ENCODE measurements at regions not wholly inside any gene's neighbourhood (a gene's known extent, or its start where the extent isn't known, plus 50 kb on each side); places are given as distances from the start of the nearest gene placed in this dataset.

DNA sequence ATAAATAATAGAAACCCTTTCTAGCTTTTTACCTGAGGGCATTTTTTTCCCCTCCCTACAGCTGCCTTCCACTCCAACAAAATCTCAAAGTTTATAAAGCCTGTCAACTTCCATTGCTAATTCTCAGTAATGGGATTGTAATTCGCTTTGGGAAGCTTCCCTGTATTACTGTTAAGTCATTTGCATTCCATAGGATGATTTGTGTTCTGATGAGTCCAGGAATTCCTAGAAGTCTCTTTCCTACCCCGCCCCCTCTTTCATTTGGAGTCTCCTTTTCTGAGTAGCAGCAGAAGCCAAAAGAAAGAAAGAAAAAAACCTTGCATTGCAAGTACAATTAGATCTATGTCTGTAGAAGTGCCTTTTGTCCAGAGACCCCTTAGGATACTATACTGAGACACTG lies 1033.3 kb downstream of the IGSF11 start:
- no peak overlapping the region for H3K27ac ChIP-seq (ENCODE audit: low read length)
- H3K27me3 ChIP-seq (ENCODE audit: insufficient read depth, low read length), result peaks cover 21% of the 10 kb centered on the region
- no peaks in the 10 kb centered on the region for H3K36me3 ChIP-seq (ENCODE audit: insufficient read depth, low read depth, low read length)
- H3K9me3 ChIP-seq (ENCODE audit: insufficient read depth, low read depth, low read length), result no peaks in the 10 kb centered on the region
- peaks cover 4% of the 10 kb centered on the region; the same call in 1 of the 2 replicates for H3K4me1 ChIP-seq (ENCODE audit: insufficient read depth, low read length)
- no peak overlapping the region for H3K4me3 ChIP-seq (ENCODE audit: low read length)
- no peak overlapping the region for H3K9ac ChIP-seq (ENCODE audit: low read depth, low read length)

DNA sequence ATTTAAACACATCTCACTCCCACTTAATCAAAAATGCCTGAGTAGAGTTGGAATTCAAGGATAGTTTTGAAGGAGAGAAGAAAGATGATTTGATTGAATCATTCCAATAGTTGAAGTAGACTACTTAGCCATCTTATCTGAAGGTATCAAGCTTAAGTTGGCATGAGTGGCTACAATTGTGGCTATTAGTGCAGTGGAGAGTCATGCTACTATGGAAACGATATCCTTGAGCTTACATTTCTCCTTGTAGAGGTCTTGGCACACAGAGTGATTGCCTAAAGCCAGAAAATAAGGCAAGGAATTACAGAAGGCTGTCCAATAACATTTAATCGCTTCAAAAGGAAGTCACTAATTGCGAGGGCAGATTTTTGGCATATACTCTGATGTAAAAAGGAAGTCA lies 1022.7 kb downstream of the IGSF11 start:
- no peaks in the 10 kb centered on the region for H3K36me3 ChIP-seq (ENCODE audit: insufficient read depth, low read depth, low read length)
- no peaks in the 10 kb centered on the region for H3K27me3 ChIP-seq (ENCODE audit: insufficient read depth, low read length)
- H3K9me3 ChIP-seq (ENCODE audit: insufficient read depth, low read depth, low read length), result no peaks in the 10 kb centered on the region; the same call in 1 of the 2 replicates
- H3K9ac ChIP-seq (ENCODE audit: low read depth, low read length), result no peak overlapping the region
- H3K4me1 ChIP-seq (ENCODE audit: insufficient read depth, low read length), result no peaks in the 10 kb centered on the region
- H3K4me3 ChIP-seq (ENCODE audit: low read length), result no peak overlapping the region
- H3K27ac ChIP-seq (ENCODE audit: low read length), result no peak overlapping the region

DNA sequence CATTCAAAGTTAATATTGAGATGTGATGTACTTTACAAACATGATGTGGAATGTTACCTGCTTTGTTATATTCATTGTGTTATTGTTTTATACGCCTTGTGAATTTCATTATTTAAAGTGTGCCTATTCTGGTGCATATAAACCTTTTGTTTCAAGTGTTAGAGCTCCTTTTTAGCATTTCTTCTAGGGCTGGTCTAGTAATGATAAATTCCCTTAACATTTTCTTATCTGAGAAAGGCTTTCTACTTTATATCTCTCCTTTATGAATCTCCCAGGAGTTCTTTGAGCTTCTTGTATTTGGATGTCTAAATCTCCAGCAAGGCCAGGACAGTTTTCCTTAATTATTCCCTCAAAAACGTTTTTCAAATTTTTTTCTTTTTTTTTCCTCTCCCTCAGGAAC lies 1005.6 kb downstream of the IGSF11 start:
- H3K9ac ChIP-seq (ENCODE audit: low read depth, low read length), result no peak overlapping the region
- no peak overlapping the region for H3K27ac ChIP-seq (ENCODE audit: low read length)
- no peak overlapping the region for H3K4me3 ChIP-seq (ENCODE audit: low read length)
- H3K36me3 ChIP-seq (ENCODE audit: insufficient read depth, low read depth, low read length), result no peaks in the 10 kb centered on the region
- H3K4me1 ChIP-seq (ENCODE audit: insufficient read depth, low read length), result no peaks in the 10 kb centered on the region
- H3K27me3 ChIP-seq (ENCODE audit: insufficient read depth, low read length), result no peaks in the 10 kb centered on the region
- peaks cover 4% of the 10 kb centered on the region; the same call in 1 of the 2 replicates for H3K9me3 ChIP-seq (ENCODE audit: insufficient read depth, low read depth, low read length)

DNA sequence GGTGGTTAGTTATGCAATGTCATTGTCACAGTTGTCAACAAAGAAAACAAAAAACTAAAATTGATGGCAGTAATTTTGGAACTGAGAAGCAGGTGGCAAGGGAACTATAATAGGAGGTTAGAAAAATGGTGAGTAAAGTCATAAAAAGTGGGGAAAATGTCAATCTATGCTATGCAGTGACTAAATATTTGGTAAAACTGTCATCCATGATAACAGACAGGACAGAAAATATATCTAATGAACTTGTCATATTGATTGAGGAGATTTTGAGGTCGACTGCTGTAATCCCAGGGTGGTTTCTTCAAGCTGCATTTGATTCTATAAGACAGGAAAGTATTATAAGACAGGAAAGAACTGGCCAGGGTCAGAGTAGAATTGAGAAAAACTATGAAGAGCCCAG lies 998.4 kb downstream of the IGSF11 start:
- peaks cover 6% of the 10 kb centered on the region; the same call in 1 of the 2 replicates for H3K9me3 ChIP-seq (ENCODE audit: insufficient read depth, low read depth, low read length)
- no peak overlapping the region for H3K27ac ChIP-seq (ENCODE audit: low read length)
- no peak overlapping the region for H3K9ac ChIP-seq (ENCODE audit: low read depth, low read length)
- H3K27me3 ChIP-seq (ENCODE audit: insufficient read depth, low read length), result no peaks in the 10 kb centered on the region
- no peaks in the 10 kb centered on the region for H3K36me3 ChIP-seq (ENCODE audit: insufficient read depth, low read depth, low read length)
- no peak overlapping the region for H3K4me3 ChIP-seq (ENCODE audit: low read length)
- no peaks in the 10 kb centered on the region for H3K4me1 ChIP-seq (ENCODE audit: insufficient read depth, low read length)

DNA sequence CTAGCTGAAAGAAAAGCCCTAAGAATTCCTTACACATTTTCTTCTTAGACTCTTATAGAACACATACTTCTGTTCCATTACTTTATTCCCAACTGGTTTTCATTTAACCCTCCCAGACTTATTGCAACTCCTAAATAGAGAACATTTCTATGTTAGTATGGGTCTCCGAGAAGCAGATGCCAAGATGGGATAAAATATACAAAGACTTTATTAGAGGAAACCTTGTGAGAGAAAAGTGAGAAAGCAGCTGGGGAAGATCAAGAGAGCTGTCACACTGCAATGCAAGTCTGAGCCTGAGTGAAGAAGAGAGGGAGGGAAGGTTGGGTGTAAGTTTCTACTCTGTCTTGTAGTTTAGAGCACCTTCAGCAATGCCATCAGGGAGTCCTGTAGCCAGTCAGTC lies 979.3 kb downstream of the IGSF11 start:
- Histone ChIP-seq H3K27me3 (ENCODE audit: insufficient read depth, low read length) (no peaks in the 10 kb centered on the region), H3K9me3 (ENCODE audit: insufficient read depth, low read depth, low read length) (no peaks in the 10 kb centered on the region), H3K36me3 (ENCODE audit: insufficient read depth, low read depth, low read length) (no peaks in the 10 kb centered on the region), H3K4me1 (ENCODE audit: insufficient read depth, low read length) (no peaks in the 10 kb centered on the region), H3K9ac (ENCODE audit: low read depth, low read length) (no peak overlapping the region), H3K27ac (ENCODE audit: low read length) (no peak overlapping the region), H3K4me3 (ENCODE audit: low read length) (no peak overlapping the region)

DNA sequence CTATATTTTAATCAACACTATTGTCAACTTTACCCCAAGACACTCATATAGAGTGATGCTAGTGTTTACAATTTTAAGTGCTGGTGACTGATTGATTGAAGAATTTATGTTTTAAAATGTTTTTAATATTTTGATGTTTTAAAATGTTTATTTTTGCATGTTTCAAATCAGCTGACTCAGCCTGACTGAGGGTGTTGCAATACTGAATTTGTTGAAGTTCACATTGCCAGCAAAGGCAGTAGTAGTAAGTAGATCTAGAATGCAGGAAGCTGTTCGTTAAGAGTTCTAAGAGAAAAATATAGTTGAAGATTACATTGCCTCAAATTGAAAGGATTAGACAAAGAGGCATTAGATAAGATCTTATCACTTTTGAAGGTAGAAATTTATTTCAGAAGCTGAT lies 977.6 kb downstream of the IGSF11 start:
- no peaks in the 10 kb centered on the region for H3K36me3 ChIP-seq (ENCODE audit: insufficient read depth, low read depth, low read length)
- H3K27me3 ChIP-seq (ENCODE audit: insufficient read depth, low read length), result no peaks in the 10 kb centered on the region
- no peaks in the 10 kb centered on the region for H3K9me3 ChIP-seq (ENCODE audit: insufficient read depth, low read depth, low read length)
- no peaks in the 10 kb centered on the region for H3K4me1 ChIP-seq (ENCODE audit: insufficient read depth, low read length)
- no peak overlapping the region for H3K9ac ChIP-seq (ENCODE audit: low read depth, low read length)
- no peak overlapping the region for H3K4me3 ChIP-seq (ENCODE audit: low read length)
- H3K27ac ChIP-seq (ENCODE audit: low read length), result no peak overlapping the region

DNA sequence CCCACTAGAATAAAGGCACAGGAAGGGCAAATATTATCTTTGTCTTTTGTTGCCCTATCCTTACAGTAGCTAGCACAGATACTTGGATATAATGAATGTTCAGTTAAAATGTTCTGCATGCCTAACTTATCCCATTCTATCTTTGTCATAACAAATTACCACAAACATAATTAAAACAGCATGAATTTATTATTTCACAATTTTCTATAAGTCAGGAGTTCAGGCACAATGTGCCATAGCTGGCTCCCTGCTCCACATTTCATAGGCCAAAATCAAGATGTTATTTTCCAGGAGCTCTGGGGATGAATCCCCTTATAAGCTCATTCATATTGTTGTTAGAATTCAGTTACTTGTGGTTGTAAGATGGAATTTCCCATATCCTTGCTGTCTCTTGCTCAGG lies 975.5 kb downstream of the IGSF11 start:
- H3K27me3 ChIP-seq (ENCODE audit: insufficient read depth, low read length), result no peaks in the 10 kb centered on the region
- H3K4me3 ChIP-seq (ENCODE audit: low read length), result no peak overlapping the region
- no peaks in the 10 kb centered on the region for H3K36me3 ChIP-seq (ENCODE audit: insufficient read depth, low read depth, low read length)
- H3K4me1 ChIP-seq (ENCODE audit: insufficient read depth, low read length), result no peaks in the 10 kb centered on the region
- no peaks in the 10 kb centered on the region for H3K9me3 ChIP-seq (ENCODE audit: insufficient read depth, low read depth, low read length)
- H3K27ac ChIP-seq (ENCODE audit: low read length), result no peak overlapping the region
- H3K9ac ChIP-seq (ENCODE audit: low read depth, low read length), result no peak overlapping the region

DNA sequence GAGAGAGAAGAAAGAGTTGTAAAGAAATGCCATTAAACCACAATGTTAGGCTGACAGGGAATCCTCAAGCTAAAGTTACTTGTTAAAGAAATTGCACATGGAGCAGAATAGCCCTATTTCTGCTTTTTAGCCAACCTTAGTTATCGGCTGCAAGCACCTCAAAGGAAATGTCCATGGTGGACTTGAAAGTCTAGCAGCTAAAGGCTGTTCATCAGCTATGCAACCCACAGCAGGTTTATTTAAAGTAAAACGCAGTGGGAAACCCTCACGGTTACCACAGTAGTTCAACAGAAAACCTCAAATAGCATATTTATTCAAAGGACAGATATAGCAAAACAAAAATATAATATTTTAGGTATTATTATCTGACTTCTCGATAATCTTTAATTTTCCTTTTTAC lies 967.2 kb downstream of the IGSF11 start:
- no peak overlapping the region for H3K4me3 ChIP-seq (ENCODE audit: low read length)
- no peaks in the 10 kb centered on the region for H3K9me3 ChIP-seq (ENCODE audit: insufficient read depth, low read depth, low read length)
- no peaks in the 10 kb centered on the region for H3K27me3 ChIP-seq (ENCODE audit: insufficient read depth, low read length)
- H3K36me3 ChIP-seq (ENCODE audit: insufficient read depth, low read depth, low read length), result no peaks in the 10 kb centered on the region
- H3K27ac ChIP-seq (ENCODE audit: low read length), result no peak overlapping the region
- no peak overlapping the region for H3K9ac ChIP-seq (ENCODE audit: low read depth, low read length)
- no peaks in the 10 kb centered on the region for H3K4me1 ChIP-seq (ENCODE audit: insufficient read depth, low read length)

DNA sequence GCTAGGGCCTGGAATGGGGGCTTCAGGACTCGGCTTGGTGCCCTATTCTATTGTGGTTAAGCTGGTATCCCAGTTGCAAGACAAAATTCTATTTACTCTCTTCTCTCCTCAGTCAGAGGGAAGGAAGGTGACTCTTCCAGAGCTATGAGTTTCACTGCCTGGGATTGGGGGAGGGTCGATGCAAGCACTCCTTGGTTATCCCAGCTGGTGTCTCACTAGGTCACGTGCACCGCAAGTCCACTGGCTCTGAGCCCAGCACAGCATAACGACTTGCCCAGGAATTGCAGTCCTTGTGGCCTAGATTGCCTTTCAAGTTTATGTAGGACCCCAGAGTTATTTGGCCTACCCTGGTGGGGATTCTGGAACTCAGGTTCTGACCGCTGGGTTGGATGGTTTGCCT lies 958.8 kb downstream of the IGSF11 start:
- no peaks in the 10 kb centered on the region for H3K27me3 ChIP-seq (ENCODE audit: insufficient read depth, low read length)
- no peak overlapping the region for H3K27ac ChIP-seq (ENCODE audit: low read length)
- H3K9ac ChIP-seq (ENCODE audit: low read depth, low read length), result no peak overlapping the region
- H3K4me1 ChIP-seq (ENCODE audit: insufficient read depth, low read length), result no peaks in the 10 kb centered on the region
- no peaks in the 10 kb centered on the region for H3K9me3 ChIP-seq (ENCODE audit: insufficient read depth, low read depth, low read length)
- H3K4me3 ChIP-seq (ENCODE audit: low read length), result no peak overlapping the region
- no peaks in the 10 kb centered on the region for H3K36me3 ChIP-seq (ENCODE audit: insufficient read depth, low read depth, low read length)

DNA sequence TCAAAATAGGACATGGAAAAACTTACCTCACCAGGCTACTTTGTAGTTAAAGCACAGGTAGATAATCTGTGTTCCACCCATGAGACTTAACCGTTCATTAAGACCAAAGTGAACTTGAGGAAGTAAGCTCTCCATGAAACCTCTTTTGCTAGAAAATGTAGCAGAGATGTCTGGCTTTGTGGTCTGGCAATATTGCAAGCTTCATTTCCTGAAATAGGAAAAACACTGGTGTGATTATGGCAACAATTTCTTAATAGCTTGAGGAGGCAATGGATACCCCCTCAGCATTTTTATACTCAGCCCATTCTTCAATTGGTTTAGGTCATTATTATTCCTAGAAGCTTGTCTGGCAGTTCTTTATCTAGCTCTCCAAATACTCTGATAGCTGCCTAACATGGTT lies 957.3 kb downstream of the IGSF11 start:
- no peak overlapping the region for H3K27ac ChIP-seq (ENCODE audit: low read length)
- H3K4me3 ChIP-seq (ENCODE audit: low read length), result no peak overlapping the region
- H3K4me1 ChIP-seq (ENCODE audit: insufficient read depth, low read length), result no peaks in the 10 kb centered on the region
- H3K36me3 ChIP-seq (ENCODE audit: insufficient read depth, low read depth, low read length), result no peaks in the 10 kb centered on the region
- no peaks in the 10 kb centered on the region for H3K27me3 ChIP-seq (ENCODE audit: insufficient read depth, low read length)
- no peaks in the 10 kb centered on the region for H3K9me3 ChIP-seq (ENCODE audit: insufficient read depth, low read depth, low read length)
- H3K9ac ChIP-seq (ENCODE audit: low read depth, low read length), result no peak overlapping the region

DNA sequence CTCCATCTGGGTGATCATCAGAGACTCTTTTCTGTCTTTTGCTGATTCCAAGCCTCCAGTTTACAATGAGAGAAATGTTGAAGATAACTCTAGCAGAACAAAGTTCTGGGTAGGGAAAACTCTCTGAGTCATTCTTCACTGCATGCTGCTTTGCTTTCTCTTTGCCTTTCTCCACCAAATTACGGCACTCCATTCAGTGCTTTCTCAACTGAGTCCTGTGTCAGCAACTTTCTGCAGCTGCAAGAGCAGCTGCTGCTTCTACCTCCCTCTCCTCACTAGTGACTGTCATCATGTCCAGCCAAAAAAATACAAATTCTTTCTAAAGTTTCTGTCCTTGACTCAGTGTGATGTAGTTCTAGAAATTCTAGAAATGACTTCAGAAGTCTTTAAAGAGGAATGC lies 953.8 kb downstream of the IGSF11 start:
- Histone ChIP-seq H3K36me3 (ENCODE audit: insufficient read depth, low read depth, low read length) (no peaks in the 10 kb centered on the region), H3K4me1 (ENCODE audit: insufficient read depth, low read length) (no peaks in the 10 kb centered on the region), H3K4me3 (ENCODE audit: low read length) (no peak overlapping the region), H3K9ac (ENCODE audit: low read depth, low read length) (no peak overlapping the region), H3K9me3 (ENCODE audit: insufficient read depth, low read depth, low read length) (no peaks in the 10 kb centered on the region), H3K27me3 (ENCODE audit: insufficient read depth, low read length) (no peaks in the 10 kb centered on the region), H3K27ac (ENCODE audit: low read length) (no peak overlapping the region)

DNA sequence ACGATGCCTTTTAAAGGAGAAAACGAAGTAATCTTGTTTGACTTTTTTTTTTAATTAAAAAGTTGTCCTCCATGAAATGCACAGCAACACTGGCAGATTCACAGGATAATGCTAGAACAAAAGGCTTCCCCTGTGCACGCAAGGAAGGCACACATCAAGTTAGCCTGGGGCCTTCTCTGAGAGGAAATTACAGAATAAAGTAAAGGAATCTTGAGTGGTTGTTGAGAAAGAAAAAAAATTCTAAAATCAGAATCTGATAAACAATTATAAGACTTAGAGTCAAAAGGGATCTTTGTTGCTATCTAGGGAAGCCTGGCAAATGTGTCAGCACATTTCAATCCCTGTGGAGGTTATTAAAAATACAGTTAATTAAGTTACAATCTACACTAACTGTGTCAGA lies 946.0 kb downstream of the IGSF11 start:
- Histone ChIP-seq H3K36me3 (ENCODE audit: insufficient read depth, low read depth, low read length) (no peaks in the 10 kb centered on the region), H3K9me3 (ENCODE audit: insufficient read depth, low read depth, low read length) (peaks cover 19% of the 10 kb centered on the region)

DNA sequence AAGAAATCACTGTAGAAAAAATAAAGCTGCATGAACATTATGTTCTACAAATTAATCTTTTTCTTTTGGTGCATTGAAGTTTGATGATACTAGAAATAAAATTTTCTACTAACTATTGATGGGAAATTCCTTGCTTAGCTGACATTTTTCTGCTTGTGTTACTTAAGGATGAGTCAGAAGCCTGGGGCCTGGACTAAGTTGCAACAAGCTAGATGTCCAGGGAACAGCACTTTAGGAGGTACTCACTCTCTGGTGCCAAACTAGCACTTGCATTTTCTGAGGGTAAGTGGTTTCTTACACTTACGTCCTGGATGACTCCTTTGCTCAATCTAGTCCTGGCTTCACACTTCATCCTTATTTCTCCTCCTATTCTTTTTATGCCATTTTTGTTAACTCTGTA lies 945.1 kb downstream of the IGSF11 start:
- Histone ChIP-seq H3K4me1 (ENCODE audit: insufficient read depth, low read length) (no peaks in the 10 kb centered on the region), H3K36me3 (ENCODE audit: insufficient read depth, low read depth, low read length) (no peaks in the 10 kb centered on the region), H3K9me3 (ENCODE audit: insufficient read depth, low read depth, low read length) (peaks cover 27% of the 10 kb centered on the region), H3K27ac (ENCODE audit: low read length) (no peak overlapping the region), H3K9ac (ENCODE audit: low read depth, low read length) (no peak overlapping the region), H3K27me3 (ENCODE audit: insufficient read depth, low read length) (no peaks in the 10 kb centered on the region), H3K4me3 (ENCODE audit: low read length) (no peak overlapping the region)

More for the DNA sequence above, 946.0 kb downstream of the IGSF11 start:
- Histone ChIP-seq H3K4me1 (ENCODE audit: insufficient read depth, low read length) (no peaks in the 10 kb centered on the region), H3K9ac (ENCODE audit: low read depth, low read length) (no peak overlapping the region), H3K27me3 (ENCODE audit: insufficient read depth, low read length) (no peaks in the 10 kb centered on the region), H3K4me3 (ENCODE audit: low read length) (no peak overlapping the region), H3K27ac (ENCODE audit: low read length) (no peak overlapping the region)

All from iPS-20b (cell line).